Epithelial cell of esophagus (primary cell): ENCODE measurements at regions not wholly inside any gene's neighbourhood (a gene's known extent, or its start where the extent isn't known, plus 50 kb on each side); places are given as distances from the start of the nearest gene placed in this dataset.

Source experiments
- DNase-seq: peaks from one replicate; pipeline ENCODE4 v3.0.0; 2010; ENCODE audit warnings: low read depth
- H3K4me3 ChIP-seq: 2 replicates; pipeline ENCODE4 v1.5.1; 2011; ENCODE audit warnings: mild to moderate bottlenecking, low read length, control low read depth
- CTCF ChIP-seq: IDR thresholded peaks from 2 replicates; pipeline ENCODE4 v1.5.1; 2011; ENCODE audit warnings: low read depth, mild to moderate bottlenecking, low read length, control low read depth, inconsistent platforms; ENCODE audit not compliant: insufficient read depth; ENCODE audit errors: missing control alignments

- peak; percentile 29 for DNase-seq
- H3K4me3 ChIP-seq, result no peak overlapping the region
- TF ChIP-seq CTCF, result no peak
These were observed 202.6 kb upstream of the TMEM45B start for GRCh38 chr11:129613071-129613470.

- no peak for DNase-seq
- no peak for TF ChIP-seq CTCF
- H3K4me3 ChIP-seq, result no peak overlapping the region
These were observed 201.2 kb upstream of the TMEM45B start for GRCh38 chr11:129614256-129614944.

GRCh38 chr11:129618046-129618569 is 197.5 kb upstream of the TMEM45B start:
- DNase-seq, result no peak
- no peak overlapping the region for H3K4me3 ChIP-seq
- TF ChIP-seq CTCF, result no peak

GRCh38 chr11:129620237-129621104 is 195.2 kb upstream of the TMEM45B start:
- no peak overlapping the region for H3K4me3 ChIP-seq
- DNase-seq, result peak; percentile 92
- TF ChIP-seq CTCF, result no peak

- DNase-seq, result peak; percentile 90
- no peak overlapping the region for H3K4me3 ChIP-seq
- no peak for TF ChIP-seq CTCF
These were observed 189.7 kb upstream of the TMEM45B start for GRCh38 chr11:129625930-129626329.

- no peak for DNase-seq
- H3K4me3 ChIP-seq, result no peak overlapping the region
- no peak for TF ChIP-seq CTCF
These were observed 184.4 kb upstream of the TMEM45B start for GRCh38 chr11:129631201-129631600.
